ENCODE measurements at regions not wholly inside any gene's neighbourhood (a gene's known extent, or its start where the extent isn't known, plus 50 kb on each side); places are given as distances from the start of the nearest gene placed in this dataset.

- TF ChIP-seq POLR2A (IDR thresholded peaks at IDR 0.05; ENCODE audit: borderline replicate concordance, extremely low read depth, insufficient read depth, insufficient read length) (no peak), CBX3 (IDR thresholded peaks at IDR 0.05; ENCODE audit: low read depth) (no peak), ATF3 (IDR thresholded peaks at IDR 0.05) (no peak), MAX (IDR thresholded peaks at IDR 0.05) (no peak), CTCF (IDR thresholded peaks at IDR 0.05 in 2 of 3, conservative IDR thresholded peaks at IDR 0.05 in 1 of 3; ENCODE audit: borderline replicate concordance in 1 of 3, insufficient read depth in 1 of 3, low read depth in 2 of 3, low read length in 2 of 3) (no peak), ZBTB33 (IDR thresholded peaks at IDR 0.05; ENCODE audit: extremely low read depth, insufficient replicate concordance, low read length) (no peak), RAD21 (IDR thresholded peaks at IDR 0.05; ENCODE audit: low read depth) (no peak), ZNF274 (IDR thresholded peaks at IDR 0.05; ENCODE audit: low read depth, low read length) (no peak)
Measured at GRCh38 chr4:182188622-182189021, 54.6 kb upstream of the TENM3 start.

All from HCT116 (cell line).